Hepatocyte (in vitro differentiated cells): ENCODE measurements at regions not wholly inside any gene's neighbourhood (a gene's known extent, or its start where the extent isn't known, plus 50 kb on each side); places are given as distances from the start of the nearest gene placed in this dataset.
"Not testable (repeated sequence)": the region's sequence is repeated elsewhere in the genome, so short reads cannot be mapped to it uniquely, and the experiment has no call there.

Experiments used
- DNase-seq: peaks from one replicate; pipeline ENCODE4 v3.0.0-alpha.2; 2016; ENCODE audit warnings: low spot score
- H2AFZ ChIP-seq: fragments of 200-600 bp; sonication (generic); 2 replicates; pipeline ENCODE4 v1.6.0; 2016; ENCODE audit warnings: antibody characterized with exemption, mild to moderate bottlenecking
- H3K27ac ChIP-seq: fragments of 200-600 bp; sonication (generic); 2 replicates; pipeline ENCODE4 v1.5.1; 2016; ENCODE audit warnings: mild to moderate bottlenecking
- H3K27me3 ChIP-seq: fragments of 200-600 bp; sonication (generic); 2 replicates; pipeline ENCODE4 v1.6.1; 2016
- H3K36me3 ChIP-seq: fragments of 200-600 bp; sonication (generic); replicated peaks from 2 replicates; pipeline ENCODE4 v1.5.1; 2016; ENCODE audit warnings: low read depth; ENCODE audit not compliant: insufficient read depth
- H3K4me1 ChIP-seq: fragments of 200-600 bp; sonication (generic); 2 replicates; pipeline ENCODE4 v1.5.1; 2016; ENCODE audit warnings: mild to moderate bottlenecking, moderate library complexity; ENCODE audit not compliant: insufficient read depth
- H3K4me2 ChIP-seq: fragments of 200-600 bp; sonication (generic); 2 replicates; pipeline ENCODE4 v1.6.0; 2016
- H3K4me3 ChIP-seq: fragments of 200-600 bp; sonication (generic); 2 replicates; pipeline ENCODE4 v1.5.1; 2016; ENCODE audit warnings: mild to moderate bottlenecking
- H3K79me2 ChIP-seq: fragments of 200-600 bp; sonication (generic); 2 replicates; pipeline ENCODE4 v1.6.0; 2017; ENCODE audit warnings: mild to moderate bottlenecking
- H3K9me2 ChIP-seq: fragments of 200-600 bp; sonication (generic); replicated peaks from 2 replicates; pipeline ENCODE4 v1.6.0; 2017; ENCODE audit warnings: mild to moderate bottlenecking; ENCODE audit not compliant: insufficient read depth
- H3K9me3 ChIP-seq: fragments of 200-600 bp; sonication (generic); 2 replicates; pipeline ENCODE4 v1.5.1; 2016; ENCODE audit warnings: low read depth, mild to moderate bottlenecking
- H4K20me1 ChIP-seq: fragments of 200-600 bp; sonication (generic); 2 replicates; pipeline ENCODE4 v1.6.0; 2016; ENCODE audit warnings: mild to moderate bottlenecking; ENCODE audit not compliant: insufficient read depth, poor library complexity, severe bottlenecking
- EZH2 ChIP-seq: fragments of 200-600 bp; sonication (generic); IDR thresholded peaks from 2 replicates; pipeline ENCODE4 v1.6.1; 2016; ENCODE audit warnings: antibody characterized with exemption, mild to moderate bottlenecking, borderline replicate concordance
- EZH2phosphoT487 ChIP-seq: fragments of 200-600 bp; sonication (generic); IDR thresholded peaks from one replicate; pipeline ENCODE4 v1.6.1; 2018; ENCODE audit warnings: antibody characterized with exemption, mild to moderate bottlenecking, low read depth, moderate library complexity; ENCODE audit not compliant: unreplicated experiment, severe bottlenecking
- WGBS: methylation state at CpG from one replicate; pipeline ENCODE4 v1.1.6; 2016; ENCODE audit warnings: low lambda C conversion rate; ENCODE audit errors: missing lambda C conversion rate; 5-methylcytosine and 5-hydroxymethylcytosine counted together
- TF ChIP-seq, protein P1 (sequence below): fragments of 200-600 bp; sonication (generic); IDR thresholded peaks from 2 replicates; pipeline ENCODE4 v1.5.1; 2016; ENCODE audit warnings: antibody characterized with exemption, mild to moderate bottlenecking; ENCODE audit not compliant: poor library complexity

DNA sequence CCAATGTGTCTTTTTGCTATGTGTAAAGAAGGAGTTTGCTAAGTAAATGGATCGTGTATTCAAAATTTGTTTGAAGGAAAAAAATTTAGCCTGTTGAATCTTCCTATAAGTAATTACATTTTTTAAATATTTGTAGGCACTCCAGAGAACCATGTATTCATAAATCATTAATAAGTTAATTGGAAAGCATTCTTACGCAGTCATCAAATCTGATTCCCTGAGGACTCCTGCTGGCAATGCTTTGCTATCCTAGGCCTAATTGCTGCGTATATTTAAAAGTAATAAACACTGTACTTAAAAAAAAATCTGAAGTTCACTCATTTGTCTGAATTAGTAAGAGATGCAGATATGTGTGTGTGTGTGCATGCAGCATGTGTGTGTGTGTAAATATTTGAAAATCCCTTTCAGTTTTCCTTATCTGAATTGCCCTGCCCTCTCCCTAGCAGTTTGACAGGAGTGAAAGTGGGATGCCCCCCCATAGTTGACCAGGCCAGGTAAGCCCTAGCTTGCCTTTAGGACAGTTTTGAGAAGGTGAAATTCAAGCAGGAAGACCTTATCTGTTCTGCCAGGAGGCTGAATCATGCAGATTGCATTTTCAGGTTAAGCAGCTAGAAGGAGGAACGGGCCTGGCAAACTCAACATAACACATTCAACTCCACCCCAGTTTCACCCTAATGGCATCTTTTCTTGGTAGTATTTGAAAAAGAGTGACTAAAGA lies 81.2 kb upstream of the DNAH5 start:
- H3K9me3 ChIP-seq, result peaks cover 3% of the 10 kb centered on the region
- no peak overlapping the region for H3K4me3 ChIP-seq
- no peak for DNase-seq
- H3K36me3 ChIP-seq, result no peaks in the 10 kb centered on the region
- no peaks in the 10 kb centered on the region for H4K20me1 ChIP-seq
- H3K4me1 ChIP-seq, result no peaks in the 10 kb centered on the region
- no peaks in the 10 kb centered on the region for H3K27me3 ChIP-seq
- H3K9me2 ChIP-seq, result no peaks in the 10 kb centered on the region
- H3K27ac ChIP-seq, result no peak overlapping the region
- WGBS, result 68% methylated on average over 4 of the region's 4 CpGs
- TF ChIP-seq, protein P1, sequence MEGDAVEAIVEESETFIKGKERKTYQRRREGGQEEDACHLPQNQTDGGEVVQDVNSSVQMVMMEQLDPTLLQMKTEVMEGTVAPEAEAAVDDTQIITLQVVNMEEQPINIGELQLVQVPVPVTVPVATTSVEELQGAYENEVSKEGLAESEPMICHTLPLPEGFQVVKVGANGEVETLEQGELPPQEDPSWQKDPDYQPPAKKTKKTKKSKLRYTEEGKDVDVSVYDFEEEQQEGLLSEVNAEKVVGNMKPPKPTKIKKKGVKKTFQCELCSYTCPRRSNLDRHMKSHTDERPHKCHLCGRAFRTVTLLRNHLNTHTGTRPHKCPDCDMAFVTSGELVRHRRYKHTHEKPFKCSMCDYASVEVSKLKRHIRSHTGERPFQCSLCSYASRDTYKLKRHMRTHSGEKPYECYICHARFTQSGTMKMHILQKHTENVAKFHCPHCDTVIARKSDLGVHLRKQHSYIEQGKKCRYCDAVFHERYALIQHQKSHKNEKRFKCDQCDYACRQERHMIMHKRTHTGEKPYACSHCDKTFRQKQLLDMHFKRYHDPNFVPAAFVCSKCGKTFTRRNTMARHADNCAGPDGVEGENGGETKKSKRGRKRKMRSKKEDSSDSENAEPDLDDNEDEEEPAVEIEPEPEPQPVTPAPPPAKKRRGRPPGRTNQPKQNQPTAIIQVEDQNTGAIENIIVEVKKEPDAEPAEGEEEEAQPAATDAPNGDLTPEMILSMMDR, result no peak
- TF ChIP-seq EZH2, result no peak
- no peak for TF ChIP-seq EZH2phosphoT487
- H3K79me2 ChIP-seq, result no peaks in the 10 kb centered on the region
- no peak overlapping the region for H3K4me2 ChIP-seq
- H2AFZ ChIP-seq, result no peak overlapping the region

DNA sequence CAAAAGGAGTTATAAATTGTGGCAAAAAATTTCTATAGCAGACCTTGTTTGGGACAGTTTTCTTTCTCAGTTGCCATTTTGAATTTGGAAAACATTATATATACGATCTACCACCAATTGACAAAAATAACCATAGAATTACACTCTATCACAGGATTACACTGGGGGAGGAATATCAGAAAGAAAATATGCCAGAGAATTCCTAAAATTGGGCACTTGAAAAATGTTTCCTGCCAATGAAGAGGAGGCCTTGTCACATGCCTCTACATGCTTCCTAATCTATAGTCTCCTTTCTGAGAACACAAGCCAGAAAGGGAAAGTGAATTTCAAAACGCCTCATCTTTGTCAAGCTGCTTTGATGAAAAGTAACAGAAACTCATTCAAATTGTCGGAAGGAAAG lies 78.5 kb upstream of the DNAH5 start:
- Histone ChIP-seq H3K4me3 (no peak overlapping the region), H3K9me2 (no peaks in the 10 kb centered on the region), H2AFZ (no peak overlapping the region), H3K4me1 (no peaks in the 10 kb centered on the region), H3K36me3 (no peaks in the 10 kb centered on the region), H4K20me1 (no peaks in the 10 kb centered on the region), H3K79me2 (no peaks in the 10 kb centered on the region), H3K27ac (no peak overlapping the region), H3K27me3 (no peaks in the 10 kb centered on the region), H3K4me2 (no peak overlapping the region), H3K9me3 (peaks cover 2% of the 10 kb centered on the region)
- no peak for TF ChIP-seq EZH2phosphoT487
- TF ChIP-seq, protein P1, result no peak
- no peak for TF ChIP-seq EZH2
- no peak for DNase-seq
- 91% methylated on average over 3 of the region's 3 CpGs for WGBS

DNA sequence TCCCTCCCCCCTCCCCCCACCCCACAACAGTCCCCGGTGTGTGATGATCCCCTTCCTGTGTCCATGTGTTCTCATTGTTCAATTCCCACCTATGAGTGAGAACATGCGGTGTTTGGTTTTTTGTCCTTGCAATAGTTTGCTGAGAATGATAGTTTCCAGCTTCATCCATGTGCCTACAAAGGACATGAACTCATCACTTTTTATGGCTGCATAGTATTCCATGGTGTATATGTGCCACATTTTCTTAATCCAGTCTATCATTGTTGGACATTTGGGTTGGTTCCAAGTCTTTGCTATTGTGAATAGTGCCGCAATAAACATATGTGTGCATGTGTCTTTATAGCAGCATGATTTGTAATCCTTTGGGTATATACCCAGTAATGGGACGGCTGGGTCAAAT lies 76.5 kb upstream of the DNAH5 start:
- H3K4me1 ChIP-seq, H3K4me3 ChIP-seq, H4K20me1 ChIP-seq, DNase-seq, H3K9me3 ChIP-seq, H3K27me3 ChIP-seq, H3K79me2 ChIP-seq, H3K4me2 ChIP-seq, H3K36me3 ChIP-seq, H2AFZ ChIP-seq, H3K9me2 ChIP-seq, H3K27ac ChIP-seq: not testable (repeated sequence)
- WGBS, result 72% methylated on average over 2 of the region's 4 CpGs

DNA sequence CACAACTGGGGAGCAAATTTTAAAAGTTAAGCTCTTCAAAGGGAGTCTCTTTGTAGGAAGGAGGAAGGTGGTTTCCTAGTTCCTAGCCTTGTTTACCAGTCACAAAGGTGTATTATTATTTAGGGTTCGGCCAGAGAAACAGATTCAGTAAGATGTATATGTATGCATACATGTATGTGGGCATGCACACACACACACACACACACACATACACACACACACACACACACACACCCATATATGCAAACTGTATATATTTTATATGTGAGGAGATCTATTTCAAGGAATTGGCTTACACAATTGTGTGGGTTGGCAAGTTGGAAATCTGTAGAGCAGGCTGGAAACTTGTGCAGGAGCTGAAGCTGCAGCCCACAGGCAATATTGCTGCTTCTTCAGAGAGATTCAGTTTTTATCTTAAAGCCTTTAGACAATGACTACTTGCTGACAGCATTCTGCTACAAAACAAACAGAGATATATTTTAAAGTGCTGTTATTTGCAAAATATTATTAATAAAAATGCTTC lies 75.3 kb upstream of the DNAH5 start:
- no peaks in the 10 kb centered on the region for H3K9me3 ChIP-seq
- H3K4me2 ChIP-seq, result no peak overlapping the region
- no peak overlapping the region for H3K4me3 ChIP-seq
- no peaks in the 10 kb centered on the region for H3K4me1 ChIP-seq
- H2AFZ ChIP-seq, result no peak overlapping the region
- no peaks in the 10 kb centered on the region for H3K9me2 ChIP-seq
- H3K27me3 ChIP-seq, result no peaks in the 10 kb centered on the region
- WGBS, result 100% methylated on average over 1 of the region's 1 CpG
- DNase-seq, result no peak
- H3K36me3 ChIP-seq, result no peaks in the 10 kb centered on the region
- no peaks in the 10 kb centered on the region for H3K79me2 ChIP-seq
- TF ChIP-seq, protein P1, result no peak
- TF ChIP-seq EZH2phosphoT487 (no peak), EZH2 (no peak)
- H3K27ac ChIP-seq, result no peak overlapping the region
- no peaks in the 10 kb centered on the region for H4K20me1 ChIP-seq
